ENCODE measurements at regions not wholly inside any gene's neighbourhood (a gene's known extent, or its start where the extent isn't known, plus 50 kb on each side); places are given as distances from the start of the nearest gene placed in this dataset.

DNA sequence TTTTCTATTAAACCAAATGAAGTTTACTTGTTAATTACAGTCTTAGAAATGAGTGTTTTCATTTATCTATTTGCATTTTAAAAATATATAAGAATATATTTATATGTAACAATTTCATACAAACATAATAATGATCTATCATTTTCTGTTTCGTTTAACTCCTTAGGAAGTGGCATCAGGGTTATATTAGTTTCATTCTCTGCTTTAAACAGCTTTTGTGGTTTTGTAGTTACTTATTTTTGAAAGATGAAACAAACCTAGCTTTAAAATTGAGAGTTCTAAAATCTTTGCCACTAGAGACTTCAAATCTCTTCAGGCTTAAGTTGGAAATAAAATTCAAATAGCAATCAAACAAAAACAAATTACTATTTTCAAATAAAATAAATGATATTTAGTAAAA lies 2110.6 kb downstream of the MRPL39 start:
- DNase-seq, result no peak

- DNase-seq, result no peak
These were observed 2119.0 kb downstream of the MRPL39 start for GRCh38 chr21:23488245-23488644.

DNA sequence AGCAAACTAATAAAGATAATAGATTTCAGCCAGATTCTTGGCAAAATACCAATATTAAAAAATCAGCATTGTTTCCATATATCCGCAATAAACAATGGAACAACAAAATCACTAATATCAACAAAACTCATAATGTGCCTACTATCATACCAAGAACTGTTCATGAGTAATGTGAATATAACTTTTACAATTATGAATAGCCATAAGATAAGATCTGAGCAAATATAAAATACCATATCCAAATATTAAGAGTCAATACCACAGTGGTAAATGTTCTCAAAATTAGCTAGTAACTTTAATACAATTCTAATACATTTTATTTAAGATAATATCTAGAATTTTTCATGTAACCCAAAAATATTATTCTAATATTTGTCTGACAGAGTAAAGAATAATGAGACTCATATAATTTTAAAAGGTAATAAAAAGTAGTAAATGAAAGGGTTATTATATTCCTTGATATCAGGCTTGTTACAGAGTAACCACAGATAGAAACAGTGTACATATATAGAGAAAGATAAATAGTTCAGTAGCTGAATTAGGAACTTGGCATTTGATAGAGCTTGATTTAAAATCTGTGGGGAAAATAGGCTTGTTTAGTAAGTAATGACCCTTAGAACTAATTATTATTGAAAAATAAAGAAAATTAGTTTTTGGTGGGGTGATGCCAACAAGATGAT lies 2126.6 kb downstream of the MRPL39 start:
- DNase-seq, result no peak

DNA sequence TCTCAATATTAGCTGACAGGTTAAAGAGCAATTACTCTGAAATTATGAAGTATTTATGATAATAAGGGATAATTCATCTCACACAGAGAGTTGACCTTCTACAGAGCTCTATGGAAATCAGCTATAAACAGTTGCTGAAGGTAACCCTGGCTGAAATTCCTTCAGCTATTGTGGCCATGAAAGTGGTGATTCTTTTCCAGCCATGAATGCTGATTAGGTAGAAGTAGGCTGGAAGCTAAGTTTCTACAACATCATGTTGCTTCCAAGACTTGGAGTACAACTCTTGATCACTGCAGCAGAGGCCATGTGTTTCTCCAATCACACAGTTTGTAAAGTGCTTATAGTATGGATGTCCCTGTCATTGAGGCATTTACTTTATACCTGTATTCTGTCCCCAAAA lies 2128.9 kb downstream of the MRPL39 start:
- no peak for DNase-seq

- no peak for DNase-seq
These were observed 2131.7 kb downstream of the MRPL39 start for GRCh38 chr21:23475281-23476219.

DNA sequence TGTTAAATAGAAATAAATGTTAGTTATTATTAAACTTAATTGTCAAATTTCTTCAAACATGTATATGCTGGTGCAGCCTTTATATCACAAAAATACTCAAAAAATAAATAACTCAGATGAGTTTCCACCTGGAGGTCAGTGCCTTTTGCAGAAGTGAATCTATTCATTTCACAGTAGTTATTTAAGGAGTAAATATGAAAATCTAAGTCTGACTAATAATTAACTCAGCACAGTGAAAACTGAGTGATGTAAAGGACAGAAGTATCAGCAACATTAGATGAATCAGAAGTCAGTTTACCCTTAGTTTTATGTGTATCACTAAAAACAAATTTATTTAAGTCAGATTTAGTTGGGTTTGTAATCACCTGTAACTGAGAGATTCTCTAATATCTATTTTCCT lies 2135.4 kb downstream of the MRPL39 start:
- no peak for DNase-seq

- no peak for DNase-seq
These were observed 2143.9 kb downstream of the MRPL39 start for GRCh38 chr21:23463365-23463764.

- DNase-seq, result no peak
These were observed 2151.6 kb downstream of the MRPL39 start for GRCh38 chr21:23455676-23456075.

DNA sequence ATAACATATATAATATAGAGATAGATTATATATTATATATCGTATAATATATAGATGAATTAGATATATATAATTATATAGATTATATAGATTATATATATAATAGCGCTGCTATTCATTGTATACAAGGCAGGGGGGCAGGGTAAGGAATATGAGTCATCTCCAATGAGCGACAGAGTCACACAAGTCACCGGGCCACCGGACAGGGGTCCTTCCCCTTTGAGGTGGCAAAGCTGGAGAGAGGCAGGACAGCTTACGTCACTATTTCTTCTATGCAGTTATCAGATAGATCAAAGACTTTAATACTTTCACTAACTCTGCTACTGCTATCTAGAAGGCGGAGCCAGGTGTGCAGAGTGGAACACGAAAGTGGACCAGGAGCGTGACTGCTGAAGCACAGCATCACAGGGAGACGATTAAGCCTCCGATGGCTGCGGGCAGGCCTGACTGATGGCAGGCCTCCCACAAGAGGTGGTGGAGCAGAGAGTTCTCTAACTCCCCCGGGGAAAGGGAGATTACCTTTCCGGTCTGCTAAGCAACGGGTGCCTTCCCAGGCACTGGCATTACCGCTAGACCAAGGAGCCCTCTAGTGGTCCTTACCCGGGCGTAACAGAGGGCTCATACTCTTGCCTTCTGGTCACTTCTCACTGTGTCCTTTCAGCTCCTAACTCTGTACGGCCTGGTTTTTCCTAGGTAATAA lies 2154.7 kb downstream of the MRPL39 start:
- DNase-seq, result no peak

DNA sequence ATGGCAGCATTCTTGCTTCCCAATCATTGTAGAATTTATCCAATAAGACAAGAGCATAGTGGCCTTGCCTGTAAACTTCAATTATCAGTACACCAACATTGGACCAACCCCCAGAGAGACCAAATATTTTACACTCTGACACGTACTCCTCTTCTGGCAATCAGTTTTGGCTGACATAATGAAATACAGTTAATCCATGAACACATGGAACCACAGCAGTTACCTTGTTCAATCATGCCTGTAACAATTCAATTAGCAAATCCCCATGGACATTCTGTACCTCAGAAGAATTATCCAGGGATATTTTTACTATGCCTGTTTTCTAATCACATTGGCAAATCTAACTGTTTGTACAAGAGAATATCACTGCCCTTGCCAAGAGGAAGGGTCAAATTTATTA lies 2162.0 kb downstream of the MRPL39 start:
- DNase-seq, result no peak

DNA sequence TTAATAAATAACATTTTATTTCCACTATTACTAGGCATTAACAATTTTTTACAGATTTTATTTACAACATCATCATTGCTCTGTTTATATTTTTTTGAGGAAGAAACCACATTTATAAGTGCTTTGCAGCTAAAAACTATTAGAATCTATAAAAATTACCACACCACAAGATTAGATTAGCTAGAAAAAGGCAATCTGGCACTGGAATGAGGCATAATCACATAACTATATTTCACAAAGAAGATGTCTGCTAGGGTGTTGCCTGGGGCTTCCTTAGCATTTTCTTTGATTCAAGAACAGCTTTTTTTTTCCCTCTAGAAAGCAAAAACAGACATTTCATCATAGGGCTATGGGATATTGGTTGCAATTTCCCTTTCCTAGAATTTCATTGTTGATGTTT lies 2169.2 kb downstream of the MRPL39 start:
- no peak for DNase-seq

DNA sequence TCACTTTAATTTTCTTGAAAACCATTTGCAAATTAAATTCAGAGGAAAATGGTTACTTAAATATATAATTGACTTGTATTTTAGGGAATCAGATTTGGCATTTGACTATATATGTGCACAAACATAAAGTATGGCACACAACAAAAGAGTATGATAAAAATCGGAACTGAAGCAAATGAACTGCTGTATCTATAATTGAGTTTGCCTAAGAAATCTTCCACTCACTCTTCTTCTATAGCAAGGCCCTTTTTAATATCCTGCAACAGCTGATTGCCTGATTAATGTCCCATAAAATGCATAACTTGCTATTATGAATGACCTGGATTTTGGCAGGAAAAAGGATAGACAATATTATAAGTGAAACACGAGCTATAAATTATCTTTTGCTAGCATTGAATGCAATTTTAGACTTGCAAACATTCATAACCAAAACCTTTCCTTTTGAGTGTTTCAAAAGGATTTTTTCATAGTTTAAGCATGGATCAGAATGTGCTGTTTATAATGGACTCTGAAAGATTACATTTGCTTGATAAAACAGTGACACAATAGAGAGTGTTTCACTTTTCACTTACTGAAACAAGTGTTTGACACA lies 2204.3 kb downstream of the MRPL39 start:
- no peak for DNase-seq

DNA sequence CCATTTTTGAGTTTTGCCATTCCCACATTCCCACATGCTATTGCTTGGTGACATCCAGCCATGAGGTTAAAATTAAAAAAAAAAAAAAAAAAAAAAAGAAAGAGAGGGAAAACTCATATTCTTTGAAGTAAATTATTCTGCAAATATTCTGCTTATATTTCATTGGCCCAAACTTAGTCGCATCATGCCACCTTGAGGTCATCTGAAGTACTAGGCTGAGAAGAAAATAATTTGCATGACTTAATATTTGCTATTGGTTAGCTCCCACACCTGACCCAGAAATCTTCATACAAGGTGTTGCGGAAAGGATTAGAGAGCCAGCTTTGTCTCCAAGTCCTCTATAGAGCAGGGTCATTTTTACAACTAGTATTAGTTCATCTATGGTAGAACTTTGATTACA lies 2206.0 kb downstream of the MRPL39 start:
- DNase-seq, result no peak

DNA sequence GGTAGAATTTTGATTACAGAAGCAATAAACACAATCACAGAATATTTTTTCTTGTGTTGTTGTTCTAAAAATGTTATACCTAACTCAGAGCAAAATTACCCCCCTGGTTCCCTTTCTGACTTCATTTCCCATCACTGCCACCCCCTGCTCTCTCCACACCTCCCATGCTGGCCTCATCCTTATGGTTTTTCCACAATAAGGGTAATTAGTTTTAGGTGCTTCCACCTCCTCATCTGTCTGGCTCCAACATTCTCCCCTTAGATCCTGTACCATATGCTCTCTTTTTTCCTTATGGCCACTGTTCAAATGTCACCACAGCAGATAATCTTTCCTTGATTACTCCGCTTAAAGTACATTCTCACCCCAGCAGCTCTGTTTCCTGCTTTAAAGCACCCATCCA lies 2208.6 kb downstream of the MRPL39 start:
- DNase-seq, result no peak

- DNase-seq, result no peak
These were observed 2212.8 kb downstream of the MRPL39 start for GRCh38 chr21:23394458-23394857.

DNA sequence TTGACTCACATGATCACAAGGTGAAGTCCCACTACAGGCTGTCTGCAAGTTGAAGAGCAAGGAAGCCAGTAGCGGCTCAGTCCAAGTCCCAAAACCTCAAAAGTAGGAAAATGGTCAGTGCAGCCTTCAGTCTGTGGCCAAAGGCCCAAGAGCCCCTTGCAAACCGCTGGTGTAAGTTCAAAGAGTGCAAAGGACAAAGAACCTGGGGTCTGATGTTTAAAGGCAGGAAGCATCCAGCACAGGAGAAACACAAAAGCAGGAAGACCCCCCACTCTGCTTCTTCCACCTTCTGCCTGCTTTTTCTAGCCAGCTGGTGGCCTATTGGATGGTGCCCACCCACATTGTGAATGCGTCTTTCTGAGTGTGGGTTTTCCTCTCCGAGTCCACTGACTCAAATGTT lies 2222.6 kb downstream of the MRPL39 start:
- no peak for DNase-seq

DNA sequence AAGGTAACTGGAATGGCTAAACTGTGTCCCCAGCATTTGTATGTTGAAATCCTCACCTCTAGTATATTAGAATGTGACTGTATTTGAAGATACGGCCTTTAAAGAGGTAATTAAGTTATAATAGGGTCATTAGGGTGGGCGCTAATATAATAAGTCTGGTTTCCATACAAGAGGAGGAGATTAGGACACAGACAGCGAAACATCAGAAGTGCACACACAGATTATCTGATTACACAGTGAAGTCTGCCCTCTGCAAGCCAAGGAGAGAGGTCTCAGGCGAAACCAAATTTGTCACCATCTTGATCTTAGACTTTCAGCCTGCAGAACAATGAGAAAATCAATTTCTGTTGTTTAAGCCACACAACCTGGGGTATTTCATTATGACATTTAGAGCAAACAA lies 2233.1 kb downstream of the MRPL39 start:
- DNase-seq, result no peak

DNA sequence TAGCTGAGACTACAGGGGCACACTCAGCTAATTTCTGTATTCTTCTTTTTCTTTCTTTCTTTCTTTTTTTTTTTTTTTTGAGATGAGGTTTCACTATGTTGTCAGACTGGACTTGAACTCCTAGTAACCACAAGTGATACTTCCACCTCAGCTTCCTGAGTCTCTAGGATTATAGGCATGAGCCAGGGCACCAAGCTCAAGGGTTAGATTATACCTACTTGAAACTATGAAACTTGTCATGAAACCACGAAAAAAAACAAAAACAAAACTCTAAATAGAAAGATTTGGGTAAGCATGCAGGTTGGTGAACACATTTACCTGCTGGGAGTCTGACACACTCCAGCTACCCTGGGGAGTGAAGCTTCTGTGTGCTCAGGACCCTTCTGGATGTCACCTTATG lies 2250.4 kb downstream of the MRPL39 start:
- DNase-seq, result no peak

DNA sequence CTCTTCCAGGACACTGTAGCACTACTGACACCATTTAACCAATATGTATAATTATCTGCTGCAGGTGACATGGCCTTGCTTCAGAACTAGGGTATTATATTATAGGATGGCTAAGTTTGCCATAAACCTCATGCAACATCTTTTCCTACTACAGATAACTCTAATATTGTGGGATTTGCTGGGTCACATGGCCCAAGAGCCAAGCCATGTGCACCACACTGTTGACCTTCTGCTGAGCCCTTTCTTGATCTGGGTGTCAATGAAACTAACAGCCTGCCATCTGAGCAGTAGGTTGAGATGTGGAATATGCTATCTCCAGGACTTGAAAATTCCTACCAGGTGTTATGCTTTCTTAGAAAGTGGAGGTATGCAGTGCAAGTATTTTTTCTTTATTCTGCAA lies 2291.1 kb downstream of the MRPL39 start:
- DNase-seq, result no peak

DNA sequence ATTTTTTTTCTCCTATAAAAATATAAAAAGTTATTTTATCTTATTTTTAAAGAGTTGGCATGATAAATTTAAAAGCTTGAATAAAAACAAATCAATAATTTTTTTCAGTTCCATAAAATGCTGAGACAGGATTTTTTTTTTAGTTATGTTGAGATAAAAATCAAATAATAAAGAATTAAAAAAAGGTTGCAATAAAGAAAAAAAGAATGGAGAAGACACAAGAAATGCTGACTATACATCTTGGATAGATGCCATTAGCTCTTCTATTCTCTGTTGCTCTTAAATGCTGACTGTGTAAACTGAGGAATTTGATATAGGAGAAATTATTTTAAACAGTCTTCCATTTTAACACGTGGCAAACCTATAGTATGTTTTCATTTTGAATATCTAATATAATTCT lies 2298.5 kb downstream of the MRPL39 start:
- DNase-seq, result no peak

- no peak for DNase-seq
These were observed 2300.2 kb downstream of the MRPL39 start for GRCh38 chr21:23307065-23307464.

DNA sequence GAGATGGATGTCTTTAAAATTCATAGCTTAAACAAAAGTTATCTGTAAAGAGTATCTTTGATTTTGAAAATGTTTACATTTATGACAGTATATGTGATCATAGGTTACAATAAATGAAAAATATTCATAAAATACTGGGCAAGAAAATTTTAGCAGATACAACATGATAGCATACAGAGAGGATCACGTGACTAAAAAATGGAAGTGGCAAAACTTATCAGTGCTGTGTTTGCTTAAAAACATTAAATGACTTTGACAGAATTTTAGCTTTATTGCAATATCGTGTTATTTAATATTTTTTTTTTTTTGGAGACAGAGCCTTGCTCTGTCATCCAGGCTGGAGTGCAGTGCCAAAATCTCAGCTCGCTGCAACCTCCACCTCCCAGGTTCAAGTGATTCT lies 2294.1 kb downstream of the NCAM2 start:
- DNase-seq, result no peak

GRCh38 chr21:23281917-23282316 lies 2283.7 kb downstream of the NCAM2 start:
- DNase-seq, result no peak

Measured in GF-D8 (cell line).